ENCODE measurements at regions not wholly inside any gene's neighbourhood (a gene's known extent, or its start where the extent isn't known, plus 50 kb on each side); places are given as distances from the start of the nearest gene placed in this dataset.

DNA sequence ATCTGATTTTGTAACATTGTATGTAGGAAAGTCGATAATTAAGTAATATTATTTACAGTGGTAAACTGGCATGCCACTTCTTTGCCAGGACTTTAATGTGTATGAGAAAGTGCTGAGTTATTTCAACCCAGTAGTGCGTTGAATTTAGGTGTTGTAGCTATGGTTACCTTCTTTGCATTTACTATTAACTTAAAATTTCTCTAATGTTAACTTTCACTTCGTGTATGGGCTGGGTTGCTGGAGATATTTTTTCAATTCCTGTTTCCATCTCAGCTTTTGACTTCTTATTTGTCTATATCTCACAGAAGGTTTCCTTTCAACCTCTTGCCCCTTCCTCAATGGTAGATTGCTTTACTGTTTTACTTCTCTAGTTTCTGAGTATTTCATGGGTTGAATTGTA, 1345.6 kb downstream of the FSCB start:
- no peak for DNase-seq
- H3K27ac Mint-ChIP-seq, result no peak overlapping the region
- POLR2A ChIA-PET, result no interaction called here
- no peak overlapping the region for H3K27ac ChIP-seq (ENCODE audit: low read length)
- H3K36me3 ChIP-seq (ENCODE audit: control insufficient read depth in 2 of 2, extremely low read depth in 1 of 2, insufficient read depth in 1 of 2, low read length in 1 of 2), result no peaks in the 10 kb centered on the region
- no peaks in the 10 kb centered on the region for H3K9me3 ChIP-seq
- ATAC-seq (replicated peaks in 1 of 4), result no peak
- H3K4me3 ChIP-seq (ENCODE audit: control insufficient read depth in 1 of 2, extremely low read depth in 1 of 2, low read length in 1 of 2), result no peak overlapping the region
- CTCF ChIA-PET, result no interaction called here
- no peaks in the 10 kb centered on the region for H3K4me1 ChIP-seq (ENCODE audit: control insufficient read depth in 1 of 2, extremely low read depth in 1 of 2, insufficient read depth in 2 of 2, low read length in 2 of 2)
- no peaks in the 10 kb centered on the region for H3K27me3 ChIP-seq (replicated peaks in 1 of 2; ENCODE audit: control insufficient read depth in 2 of 2, extremely low read depth in 1 of 2, insufficient read depth in 2 of 2, low read length in 1 of 2)
- H3K4me1 Mint-ChIP-seq, result no peaks in the 10 kb centered on the region
- peaks cover 2 to 5% (median 3%) of the 10 kb centered on the region in 3 donors for H3K9me3 Mint-ChIP-seq
- H3K27me3 Mint-ChIP-seq, result no peaks in the 10 kb centered on the region
- H3K4me3 Mint-ChIP-seq, result no peak overlapping the region
- no CpG with 5 or more reads among the region's 3 CpGs for WGBS (ENCODE audit: insufficient coverage)
- no peaks in the 10 kb centered on the region for H3K36me3 Mint-ChIP-seq

DNA sequence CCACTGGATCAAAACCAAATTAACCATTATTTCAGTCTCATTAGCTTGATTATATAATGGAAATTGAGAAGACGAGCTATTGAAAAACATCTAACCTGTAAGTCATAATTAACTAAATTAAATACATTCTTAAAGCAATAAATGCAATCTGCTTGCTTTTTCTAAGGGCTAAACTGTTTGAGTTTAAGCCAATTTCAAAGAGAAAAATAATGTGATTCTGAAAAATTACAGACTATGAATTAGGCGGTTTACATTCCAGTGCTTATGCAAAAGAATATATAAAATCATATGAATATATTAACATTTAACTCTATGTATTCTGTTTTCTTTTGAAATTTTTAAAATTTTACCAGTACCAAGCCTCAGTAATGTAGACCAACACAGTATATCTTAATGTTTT, 1349.4 kb downstream of the FSCB start:
- H3K27me3 ChIP-seq (replicated peaks in 1 of 2; ENCODE audit: control insufficient read depth in 2 of 2, extremely low read depth in 1 of 2, insufficient read depth in 2 of 2, low read length in 1 of 2), result no peaks in the 10 kb centered on the region
- ATAC-seq (replicated peaks in 1 of 4), result no peak
- WGBS (ENCODE audit: insufficient coverage), result no CpG with 5 or more reads among the region's 2 CpGs
- no peaks in the 10 kb centered on the region for H3K9me3 ChIP-seq
- Mint-ChIP-seq H3K9me3 (peaks cover 3 to 18% (median 6%) of the 10 kb centered on the region in 3 donors), H3K27me3 (no peaks in the 10 kb centered on the region), H3K4me1 (no peaks in the 10 kb centered on the region), H3K27ac (no peak overlapping the region), H3K4me3 (no peak overlapping the region), H3K36me3 (no peaks in the 10 kb centered on the region)
- no peak for DNase-seq
- no peaks in the 10 kb centered on the region for H3K4me1 ChIP-seq (ENCODE audit: control insufficient read depth in 1 of 2, extremely low read depth in 1 of 2, insufficient read depth in 2 of 2, low read length in 2 of 2)
- POLR2A ChIA-PET, result no interaction called here
- no peak overlapping the region for H3K27ac ChIP-seq (ENCODE audit: low read length)
- CTCF ChIA-PET, result no interaction called here
- no peaks in the 10 kb centered on the region for H3K36me3 ChIP-seq (ENCODE audit: control insufficient read depth in 2 of 2, extremely low read depth in 1 of 2, insufficient read depth in 1 of 2, low read length in 1 of 2)
- H3K4me3 ChIP-seq (ENCODE audit: control insufficient read depth in 1 of 2, extremely low read depth in 1 of 2, low read length in 1 of 2), result no peak overlapping the region

DNA sequence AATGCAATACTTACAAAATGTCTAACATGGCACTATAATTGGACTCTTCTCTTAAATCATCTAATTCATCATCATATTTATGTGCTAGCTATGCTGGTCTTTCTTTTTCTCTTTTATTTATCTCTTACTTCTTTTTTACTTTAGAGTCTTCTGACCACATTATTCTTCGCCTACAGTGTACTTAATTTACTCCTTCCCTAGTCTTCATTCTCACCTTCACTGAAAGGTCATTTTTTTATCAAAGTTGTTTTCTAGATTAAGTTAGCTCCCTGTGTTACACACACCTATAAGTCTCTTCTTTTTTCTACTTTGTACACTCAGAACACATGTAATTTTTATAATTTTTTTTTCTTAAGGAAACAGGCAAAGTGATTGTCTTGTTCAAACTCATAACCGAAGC, 1351.2 kb downstream of the FSCB start:
- Histone ChIP-seq H3K27me3 (replicated peaks in 1 of 2; ENCODE audit: control insufficient read depth in 2 of 2, extremely low read depth in 1 of 2, insufficient read depth in 2 of 2, low read length in 1 of 2) (no peaks in the 10 kb centered on the region), H3K27ac (ENCODE audit: low read length) (no peak overlapping the region), H3K4me3 (ENCODE audit: control insufficient read depth in 1 of 2, extremely low read depth in 1 of 2, low read length in 1 of 2) (no peak overlapping the region), H3K36me3 (ENCODE audit: control insufficient read depth in 2 of 2, extremely low read depth in 1 of 2, insufficient read depth in 1 of 2, low read length in 1 of 2) (no peaks in the 10 kb centered on the region), H3K9me3 (no peaks in the 10 kb centered on the region), H3K4me1 (ENCODE audit: control insufficient read depth in 1 of 2, extremely low read depth in 1 of 2, insufficient read depth in 2 of 2, low read length in 2 of 2) (no peaks in the 10 kb centered on the region)
- peaks cover 3 to 18% (median 6%) of the 10 kb centered on the region in 3 donors for H3K9me3 Mint-ChIP-seq
- no peaks in the 10 kb centered on the region for H3K4me1 Mint-ChIP-seq
- no peak for DNase-seq
- no peak for ATAC-seq (replicated peaks in 1 of 4)
- WGBS (ENCODE audit: insufficient coverage), result no CpG with 5 or more reads among the region's 2 CpGs
- POLR2A ChIA-PET, result no interaction called here
- no peak overlapping the region for H3K4me3 Mint-ChIP-seq
- H3K27ac Mint-ChIP-seq, result no peak overlapping the region
- no peaks in the 10 kb centered on the region for H3K36me3 Mint-ChIP-seq
- CTCF ChIA-PET, result no interaction called here
- no peaks in the 10 kb centered on the region for H3K27me3 Mint-ChIP-seq

DNA sequence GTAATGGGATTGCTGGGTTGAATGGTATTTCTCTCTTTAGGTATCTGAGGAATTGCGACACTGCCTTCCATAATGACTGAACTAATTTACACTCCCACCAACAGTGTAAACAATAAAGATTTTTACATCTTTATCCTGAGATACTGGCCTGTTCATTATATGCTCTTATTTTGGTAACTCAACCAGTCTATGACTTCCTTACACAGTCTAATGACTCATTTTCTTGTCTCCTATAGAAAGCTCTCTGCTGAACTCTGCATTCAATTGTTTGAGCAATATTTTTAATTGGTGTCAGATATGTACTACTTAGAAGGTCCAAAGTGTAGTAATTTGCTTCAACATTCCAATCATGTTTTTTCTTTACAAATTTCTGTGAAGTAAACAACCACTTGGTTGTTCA, 1351.8 kb downstream of the FSCB start:
- WGBS (ENCODE audit: insufficient coverage), result no CpG with 5 or more reads among the region's 1 CpG
- H3K36me3 Mint-ChIP-seq, result no peaks in the 10 kb centered on the region

DNA sequence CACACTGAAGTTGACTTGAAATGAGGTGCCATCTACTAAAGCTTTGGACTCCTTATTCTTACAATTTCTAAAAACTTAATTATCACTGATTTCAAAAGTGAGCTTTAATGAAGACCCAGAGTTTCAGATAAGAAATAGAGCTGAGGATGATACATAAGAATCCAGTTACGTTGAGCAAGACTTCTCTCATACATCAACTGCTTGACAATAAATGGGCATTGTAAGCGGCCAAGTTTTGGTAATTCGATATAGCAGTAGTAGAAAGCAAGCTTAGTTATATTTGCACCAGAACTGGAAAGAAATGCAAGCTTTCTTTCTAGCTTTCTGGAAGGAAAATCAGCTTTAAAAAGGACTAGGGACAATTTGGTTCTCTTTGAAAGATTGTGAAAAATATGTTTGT, 1359.6 kb downstream of the FSCB start:
- no peak for DNase-seq
- POLR2A ChIA-PET, result no interaction called here
- no peak overlapping the region for H3K27ac Mint-ChIP-seq
- H3K4me1 ChIP-seq (ENCODE audit: control insufficient read depth in 1 of 2, extremely low read depth in 1 of 2, insufficient read depth in 2 of 2, low read length in 2 of 2), result no peaks in the 10 kb centered on the region
- ATAC-seq (replicated peaks in 1 of 4), result no peak
- no peak overlapping the region for H3K4me3 Mint-ChIP-seq
- WGBS (ENCODE audit: insufficient coverage), result no CpG with 5 or more reads among the region's 3 CpGs
- H3K9me3 Mint-ChIP-seq, result peaks cover 0 to 10% (median 3%) of the 10 kb centered on the region in 3 donors
- no peaks in the 10 kb centered on the region for H3K27me3 ChIP-seq (replicated peaks in 1 of 2; ENCODE audit: control insufficient read depth in 2 of 2, extremely low read depth in 1 of 2, insufficient read depth in 2 of 2, low read length in 1 of 2)
- no peak overlapping the region for H3K4me3 ChIP-seq (ENCODE audit: control insufficient read depth in 1 of 2, extremely low read depth in 1 of 2, low read length in 1 of 2)
- H3K27me3 Mint-ChIP-seq, result no peaks in the 10 kb centered on the region
- no peaks in the 10 kb centered on the region for H3K9me3 ChIP-seq
- no peaks in the 10 kb centered on the region for H3K4me1 Mint-ChIP-seq
- CTCF ChIA-PET, result no interaction called here
- no peaks in the 10 kb centered on the region for H3K36me3 ChIP-seq (ENCODE audit: control insufficient read depth in 2 of 2, extremely low read depth in 1 of 2, insufficient read depth in 1 of 2, low read length in 1 of 2)
- no peak overlapping the region for H3K27ac ChIP-seq (ENCODE audit: low read length)
- no peaks in the 10 kb centered on the region for H3K36me3 Mint-ChIP-seq

More for the DNA sequence above, 1351.8 kb downstream of the FSCB start:
- Mint-ChIP-seq H3K9me3 (peaks cover 3 to 18% (median 6%) of the 10 kb centered on the region in 3 donors), H3K4me1 (no peaks in the 10 kb centered on the region), H3K4me3 (no peak overlapping the region), H3K27me3 (no peaks in the 10 kb centered on the region), H3K27ac (no peak overlapping the region)
- ATAC-seq (replicated peaks in 1 of 4), result no peak
- POLR2A ChIA-PET, result no interaction called here
- Histone ChIP-seq H3K27me3 (replicated peaks in 1 of 2; ENCODE audit: control insufficient read depth in 2 of 2, extremely low read depth in 1 of 2, insufficient read depth in 2 of 2, low read length in 1 of 2) (no peaks in the 10 kb centered on the region), H3K36me3 (ENCODE audit: control insufficient read depth in 2 of 2, extremely low read depth in 1 of 2, insufficient read depth in 1 of 2, low read length in 1 of 2) (no peaks in the 10 kb centered on the region), H3K4me3 (ENCODE audit: control insufficient read depth in 1 of 2, extremely low read depth in 1 of 2, low read length in 1 of 2) (no peak overlapping the region), H3K4me1 (ENCODE audit: control insufficient read depth in 1 of 2, extremely low read depth in 1 of 2, insufficient read depth in 2 of 2, low read length in 2 of 2) (no peaks in the 10 kb centered on the region), H3K9me3 (no peaks in the 10 kb centered on the region), H3K27ac (ENCODE audit: low read length) (no peak overlapping the region)
- no peak for DNase-seq
- CTCF ChIA-PET, result no interaction called here

DNA sequence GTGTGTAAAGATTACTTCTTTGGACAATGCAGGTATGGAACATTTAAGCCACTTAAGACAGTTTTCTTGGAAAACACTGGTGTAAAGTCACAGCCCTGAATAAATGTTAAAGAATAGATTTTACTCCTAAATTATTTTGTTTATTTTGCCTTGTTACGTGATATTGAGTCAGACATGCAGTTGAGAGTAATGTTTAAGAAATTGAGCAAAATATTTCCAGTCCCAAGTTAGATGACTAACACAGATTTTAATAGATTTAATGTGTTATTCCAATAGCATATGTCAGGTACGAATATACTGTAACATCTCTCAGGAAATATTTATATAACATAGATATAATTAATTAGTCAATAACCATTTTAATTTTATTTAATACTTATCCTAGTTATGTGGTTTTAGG, 1361.7 kb downstream of the FSCB start:
- no peaks in the 10 kb centered on the region for H3K4me1 Mint-ChIP-seq
- no peaks in the 10 kb centered on the region for H3K36me3 Mint-ChIP-seq
- Histone ChIP-seq H3K4me3 (ENCODE audit: control insufficient read depth in 1 of 2, extremely low read depth in 1 of 2, low read length in 1 of 2) (no peak overlapping the region), H3K27me3 (replicated peaks in 1 of 2; ENCODE audit: control insufficient read depth in 2 of 2, extremely low read depth in 1 of 2, insufficient read depth in 2 of 2, low read length in 1 of 2) (no peaks in the 10 kb centered on the region), H3K27ac (ENCODE audit: low read length) (no peak overlapping the region), H3K4me1 (ENCODE audit: control insufficient read depth in 1 of 2, extremely low read depth in 1 of 2, insufficient read depth in 2 of 2, low read length in 2 of 2) (no peaks in the 10 kb centered on the region), H3K9me3 (no peaks in the 10 kb centered on the region), H3K36me3 (ENCODE audit: control insufficient read depth in 2 of 2, extremely low read depth in 1 of 2, insufficient read depth in 1 of 2, low read length in 1 of 2) (no peaks in the 10 kb centered on the region)
- ChIA-PET CTCF (no interaction called here), POLR2A (no interaction called here)
- H3K27ac Mint-ChIP-seq, result no peak overlapping the region
- peaks cover 0 to 13% (median 3%) of the 10 kb centered on the region in 3 donors for H3K9me3 Mint-ChIP-seq
- no peak for ATAC-seq (replicated peaks in 1 of 4)
- WGBS (ENCODE audit: insufficient coverage), result no CpG with 5 or more reads among the region's 2 CpGs
- DNase-seq, result no peak
- H3K27me3 Mint-ChIP-seq, result no peaks in the 10 kb centered on the region
- no peak overlapping the region for H3K4me3 Mint-ChIP-seq

DNA sequence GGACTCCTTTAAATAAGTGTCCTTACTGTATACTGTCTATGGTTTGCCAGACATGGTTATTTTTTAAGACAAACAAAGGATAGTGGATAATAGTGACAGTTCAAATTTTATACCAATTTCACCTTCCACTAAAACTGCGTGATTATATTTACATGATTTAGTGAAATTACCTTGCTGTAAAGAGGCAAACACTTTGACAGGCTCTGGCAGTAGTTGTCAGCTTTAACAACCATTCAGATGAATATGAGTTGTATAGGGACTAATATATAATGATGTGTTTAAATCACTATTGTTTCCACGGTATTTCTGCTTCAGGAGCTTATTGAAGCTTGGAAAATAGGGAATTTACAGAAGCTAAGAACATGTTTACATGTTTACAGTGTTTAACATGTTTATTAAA, 1364.0 kb downstream of the FSCB start:
- ATAC-seq (replicated peaks in 1 of 4), result no peak

More for the DNA sequence above, 1364.0 kb downstream of the FSCB start:
- DNase-seq, result no peak
- ChIA-PET POLR2A (no interaction called here), CTCF (no interaction called here)
- no peak overlapping the region for H3K4me3 Mint-ChIP-seq
- H3K27ac Mint-ChIP-seq, result no peak overlapping the region
- H3K27me3 Mint-ChIP-seq, result no peaks in the 10 kb centered on the region
- H3K4me1 Mint-ChIP-seq, result no peaks in the 10 kb centered on the region
- Histone ChIP-seq H3K4me1 (ENCODE audit: control insufficient read depth in 1 of 2, extremely low read depth in 1 of 2, insufficient read depth in 2 of 2, low read length in 2 of 2) (no peaks in the 10 kb centered on the region), H3K27me3 (replicated peaks in 1 of 2; ENCODE audit: control insufficient read depth in 2 of 2, extremely low read depth in 1 of 2, insufficient read depth in 2 of 2, low read length in 1 of 2) (no peaks in the 10 kb centered on the region), H3K27ac (ENCODE audit: low read length) (no peak overlapping the region), H3K4me3 (ENCODE audit: control insufficient read depth in 1 of 2, extremely low read depth in 1 of 2, low read length in 1 of 2) (no peak overlapping the region), H3K36me3 (ENCODE audit: control insufficient read depth in 2 of 2, extremely low read depth in 1 of 2, insufficient read depth in 1 of 2, low read length in 1 of 2) (no peaks in the 10 kb centered on the region), H3K9me3 (no peaks in the 10 kb centered on the region)
- no CpG with 5 or more reads among the region's 2 CpGs for WGBS (ENCODE audit: insufficient coverage)
- H3K36me3 Mint-ChIP-seq, result no peaks in the 10 kb centered on the region
- peaks cover 8 to 18% (median 11%) of the 10 kb centered on the region in 3 donors for H3K9me3 Mint-ChIP-seq
